Coronary artery (tissue), 2 donors: ENCODE measurements at regions not wholly inside any gene's neighbourhood (a gene's known extent, or its start where the extent isn't known, plus 50 kb on each side); places are given as distances from the start of the nearest gene placed in this dataset.

Experiments used
- DNase-seq: peaks from one replicate; pipeline ENCODE4 v3.0.0-alpha.2; 2017; ENCODE audit warnings: low spot score
- H3K27ac ChIP-seq, 2 donors: fragments of 200-600 bp; sonication (generic); one replicate each; pipeline ENCODE4 v1.5.1; 2016 to 2019
- H3K4me3 ChIP-seq: fragments of 200-600 bp; sonication (generic); 2 replicates; pipeline ENCODE4 v1.5.1; 2016; ENCODE audit warnings: mild to moderate bottlenecking, moderate library complexity
- CTCF ChIP-seq: fragments of 200-600 bp; sonication (generic); IDR thresholded peaks from one replicate; pipeline ENCODE4 v1.5.1; 2019; ENCODE audit warnings: antibody characterized with exemption

GRCh38 chr3:76815561-76815960 is 224.3 kb upstream of the ROBO2 start:
- Histone ChIP-seq H3K27ac (no peak overlapping the region), H3K4me3 (no peak overlapping the region)
- no peak for DNase-seq
- no peak for TF ChIP-seq CTCF

GRCh38 chr3:76820481-76820880 is 219.4 kb upstream of the ROBO2 start:
- no peak for TF ChIP-seq CTCF
- Histone ChIP-seq H3K4me3 (no peak overlapping the region), H3K27ac (no peak overlapping the region)
- DNase-seq: no peak

GRCh38 chr3:76824658-76825240 is 215.2 kb upstream of the ROBO2 start:
- no peak for TF ChIP-seq CTCF
- no peak for DNase-seq
- Histone ChIP-seq H3K27ac (no peak overlapping the region), H3K4me3 (no peak overlapping the region)

- TF ChIP-seq CTCF: no peak
- H3K27ac ChIP-seq: no peak overlapping the region
- DNase-seq: no peak
Observed at GRCh38 chr3:76826861-76827260, 213.0 kb upstream of the ROBO2 start.

GRCh38 chr3:76827701-76828226 is 212.1 kb upstream of the ROBO2 start:
- no peak for DNase-seq
- H3K27ac ChIP-seq: no peak overlapping the region
- H3K4me3 ChIP-seq: no peak overlapping the region
- no peak for TF ChIP-seq CTCF

More at GRCh38 chr3:76826861-76827260, 213.0 kb upstream of the ROBO2 start:
- no peak overlapping the region for H3K4me3 ChIP-seq

- TF ChIP-seq CTCF: no peak
- Histone ChIP-seq H3K27ac (no peak overlapping the region), H3K4me3 (no peak overlapping the region)
- no peak for DNase-seq
Observed at GRCh38 chr3:76834657-76835056, 205.2 kb upstream of the ROBO2 start.

- Histone ChIP-seq H3K4me3 (no peak overlapping the region), H3K27ac (no peak overlapping the region)
- no peak for TF ChIP-seq CTCF
- no peak for DNase-seq
Observed at GRCh38 chr3:76841747-76842146, 198.2 kb upstream of the ROBO2 start.
